Calu3 (cell line): ENCODE measurements at regions not wholly inside any gene's neighbourhood (a gene's known extent, or its start where the extent isn't known, plus 50 kb on each side); places are given as distances from the start of the nearest gene placed in this dataset.

ENCODE experiments used
- BruUV-seq: library from RNA; stranded (reverse); fragments of 400-500 nt; replicated peaks from 2 replicates; lab custom pipeline; 2021; lab: Mats Ljungman, UMichigan
- CTCF ChIA-PET: fragments of 300-600 bp; sonication (Branson Sonifier 250); formaldehyde crosslinking; loops from one replicate; lab custom pipeline; 2022; ENCODE audit warnings: antibody characterized with exemption; lab: Charles Lee
- DNase-seq: peaks from one replicate; pipeline ENCODE4 v3.0.0; 2022
- H3K27ac Mint-ChIP-seq: one replicate; pipeline ENCODE4 v1.8.0; 2022; ENCODE audit warnings: mixed read lengths; ENCODE audit not compliant: unreplicated experiment
- H3K27me3 Mint-ChIP-seq: one replicate; pipeline ENCODE4 v1.8.0; 2022; ENCODE audit warnings: mixed read lengths; ENCODE audit not compliant: unreplicated experiment
- H3K36me3 Mint-ChIP-seq: one replicate; pipeline ENCODE4 v1.8.0; 2022; ENCODE audit warnings: mild to moderate bottlenecking, moderate library complexity, mixed read lengths; ENCODE audit not compliant: insufficient read depth, unreplicated experiment
- H3K4me1 Mint-ChIP-seq: one replicate; pipeline ENCODE4 v1.8.0; 2022; ENCODE audit warnings: mild to moderate bottlenecking, low read depth, mixed read lengths; ENCODE audit not compliant: unreplicated experiment
- H3K4me3 Mint-ChIP-seq: one replicate; pipeline ENCODE4 v1.8.0; 2022; ENCODE audit warnings: mild to moderate bottlenecking, low read depth, moderate library complexity, mixed read lengths; ENCODE audit not compliant: unreplicated experiment
- H3K9me3 Mint-ChIP-seq: one replicate; pipeline ENCODE4 v1.8.0; 2022; ENCODE audit warnings: low read depth, mixed read lengths; ENCODE audit not compliant: unreplicated experiment
- intact Hi-C: fragments of 100-400 bp; cut with micrococcal nuclease; formaldehyde crosslinking; loops from one replicate; pipeline ENCODE4 v1.10.0; 2022; ENCODE audit not compliant: unreplicated experiment
- TF ChIP-seq, protein P1 (sequence below): fragments of 200-600 bp; IDR thresholded peaks from one replicate; pipeline ENCODE4 v1.8.0; 2022; ENCODE audit warnings: antibody characterized with exemption; ENCODE audit not compliant: unreplicated experiment

- DNase-seq: no peak
- H3K27ac Mint-ChIP-seq: no peak overlapping the region
- no TSS peak for BruUV-seq
- TF ChIP-seq, protein P1, sequence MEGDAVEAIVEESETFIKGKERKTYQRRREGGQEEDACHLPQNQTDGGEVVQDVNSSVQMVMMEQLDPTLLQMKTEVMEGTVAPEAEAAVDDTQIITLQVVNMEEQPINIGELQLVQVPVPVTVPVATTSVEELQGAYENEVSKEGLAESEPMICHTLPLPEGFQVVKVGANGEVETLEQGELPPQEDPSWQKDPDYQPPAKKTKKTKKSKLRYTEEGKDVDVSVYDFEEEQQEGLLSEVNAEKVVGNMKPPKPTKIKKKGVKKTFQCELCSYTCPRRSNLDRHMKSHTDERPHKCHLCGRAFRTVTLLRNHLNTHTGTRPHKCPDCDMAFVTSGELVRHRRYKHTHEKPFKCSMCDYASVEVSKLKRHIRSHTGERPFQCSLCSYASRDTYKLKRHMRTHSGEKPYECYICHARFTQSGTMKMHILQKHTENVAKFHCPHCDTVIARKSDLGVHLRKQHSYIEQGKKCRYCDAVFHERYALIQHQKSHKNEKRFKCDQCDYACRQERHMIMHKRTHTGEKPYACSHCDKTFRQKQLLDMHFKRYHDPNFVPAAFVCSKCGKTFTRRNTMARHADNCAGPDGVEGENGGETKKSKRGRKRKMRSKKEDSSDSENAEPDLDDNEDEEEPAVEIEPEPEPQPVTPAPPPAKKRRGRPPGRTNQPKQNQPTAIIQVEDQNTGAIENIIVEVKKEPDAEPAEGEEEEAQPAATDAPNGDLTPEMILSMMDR: no peak
- H3K4me1 Mint-ChIP-seq: no peaks in the 10 kb centered on the region
- CTCF ChIA-PET: no interaction called here
- no peaks in the 10 kb centered on the region for H3K27me3 Mint-ChIP-seq
- intact Hi-C loops: no loop called here
- peaks cover 4% of the 10 kb centered on the region for H3K9me3 Mint-ChIP-seq
- no peaks in the 10 kb centered on the region for H3K36me3 Mint-ChIP-seq
- H3K4me3 Mint-ChIP-seq: no peak overlapping the region
These were observed 1468.1 kb downstream of the BRD1 start for GRCh38 chr22:48359613-48359965.

GRCh38 chr22:48358886-48359612 lies 1468.6 kb downstream of the BRD1 start:
- CTCF ChIA-PET: no interaction called here

GRCh38 chr22:48357961-48358360 lies 1469.7 kb downstream of the BRD1 start:
- H3K4me3 Mint-ChIP-seq: no peak overlapping the region
- peaks cover 11% of the 10 kb centered on the region for H3K9me3 Mint-ChIP-seq
- H3K36me3 Mint-ChIP-seq: no peaks in the 10 kb centered on the region
- H3K27me3 Mint-ChIP-seq: no peaks in the 10 kb centered on the region
- H3K27ac Mint-ChIP-seq: no peak overlapping the region
- intact Hi-C loops: no loop called here
- H3K4me1 Mint-ChIP-seq: no peaks in the 10 kb centered on the region
- CTCF ChIA-PET: no interaction called here
- BruUV-seq: no TSS peak
- no peak for DNase-seq
- TF ChIP-seq, protein P1: no peak

More at GRCh38 chr22:48358886-48359612, 1468.6 kb downstream of the BRD1 start:
- Mint-ChIP-seq H3K36me3 (no peaks in the 10 kb centered on the region), H3K4me1 (no peaks in the 10 kb centered on the region), H3K27ac (no peak overlapping the region), H3K4me3 (no peak overlapping the region), H3K27me3 (no peaks in the 10 kb centered on the region), H3K9me3 (peaks cover 8% of the 10 kb centered on the region)
- intact Hi-C loops: no loop called here
- no peak for DNase-seq
- no TSS peak for BruUV-seq
- TF ChIP-seq, protein P1: no peak

GRCh38 chr22:48357196-48357595 lies 1470.5 kb downstream of the BRD1 start:
- no peak overlapping the region for H3K27ac Mint-ChIP-seq
- no peak for DNase-seq
- intact Hi-C loops: no loop called here
- CTCF ChIA-PET: no interaction called here
- peaks cover 14% of the 10 kb centered on the region for H3K9me3 Mint-ChIP-seq
- H3K4me3 Mint-ChIP-seq: no peak overlapping the region
- H3K4me1 Mint-ChIP-seq: no peaks in the 10 kb centered on the region
- TF ChIP-seq, protein P1: no peak
- BruUV-seq: no TSS peak
- no peaks in the 10 kb centered on the region for H3K27me3 Mint-ChIP-seq
- no peaks in the 10 kb centered on the region for H3K36me3 Mint-ChIP-seq
